ENCODE measurements at regions not wholly inside any gene's neighbourhood (a gene's known extent, or its start where the extent isn't known, plus 50 kb on each side); places are given as distances from the start of the nearest gene placed in this dataset.

DNA sequence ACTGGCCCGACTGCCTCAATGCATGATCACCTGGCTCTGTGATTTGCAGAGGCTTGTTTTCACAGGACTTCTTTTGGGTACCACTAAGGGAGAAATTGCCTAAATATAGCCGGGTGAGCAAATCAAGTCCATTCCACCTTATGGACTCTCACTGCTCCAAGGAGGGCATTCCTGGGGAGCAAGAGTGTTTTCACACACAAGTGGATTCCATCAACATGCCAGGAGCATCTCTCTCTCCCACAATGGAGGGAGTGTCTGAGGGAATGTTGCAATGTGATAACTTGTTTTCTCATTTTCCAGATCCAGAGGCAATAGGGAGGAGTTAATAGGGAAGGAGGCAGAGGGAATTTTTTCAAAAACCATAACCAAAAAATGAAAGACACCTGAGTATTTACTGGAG is 250.7 kb downstream of the SATB2 start:
- TF ChIP-seq, protein P1, sequence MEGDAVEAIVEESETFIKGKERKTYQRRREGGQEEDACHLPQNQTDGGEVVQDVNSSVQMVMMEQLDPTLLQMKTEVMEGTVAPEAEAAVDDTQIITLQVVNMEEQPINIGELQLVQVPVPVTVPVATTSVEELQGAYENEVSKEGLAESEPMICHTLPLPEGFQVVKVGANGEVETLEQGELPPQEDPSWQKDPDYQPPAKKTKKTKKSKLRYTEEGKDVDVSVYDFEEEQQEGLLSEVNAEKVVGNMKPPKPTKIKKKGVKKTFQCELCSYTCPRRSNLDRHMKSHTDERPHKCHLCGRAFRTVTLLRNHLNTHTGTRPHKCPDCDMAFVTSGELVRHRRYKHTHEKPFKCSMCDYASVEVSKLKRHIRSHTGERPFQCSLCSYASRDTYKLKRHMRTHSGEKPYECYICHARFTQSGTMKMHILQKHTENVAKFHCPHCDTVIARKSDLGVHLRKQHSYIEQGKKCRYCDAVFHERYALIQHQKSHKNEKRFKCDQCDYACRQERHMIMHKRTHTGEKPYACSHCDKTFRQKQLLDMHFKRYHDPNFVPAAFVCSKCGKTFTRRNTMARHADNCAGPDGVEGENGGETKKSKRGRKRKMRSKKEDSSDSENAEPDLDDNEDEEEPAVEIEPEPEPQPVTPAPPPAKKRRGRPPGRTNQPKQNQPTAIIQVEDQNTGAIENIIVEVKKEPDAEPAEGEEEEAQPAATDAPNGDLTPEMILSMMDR (IDR thresholded peaks at IDR 0.05): no peak
- TF ChIP-seq POLR2AphosphoS5 (IDR thresholded peaks at IDR 0.05): no peak
- TF ChIP-seq POLR2A (IDR thresholded peaks at IDR 0.05): no peak

All from sigmoid colon (tissue), 4 donors.